Sciatic nerve (tissue), 2 donors: ENCODE measurements at regions not wholly inside any gene's neighbourhood (a gene's known extent, or its start where the extent isn't known, plus 50 kb on each side); places are given as distances from the start of the nearest gene placed in this dataset.

Source experiments
- ATAC-seq: fragments of 200-7000 bp; cut with Tn5 transposase; one replicate; pipeline ENCODE4 v1.9.1; 2020; ENCODE audit warnings: mild to moderate bottlenecking, moderate library complexity
- DNase-seq: peaks from one replicate; pipeline ENCODE4 v3.0.0-alpha.2; 2020; ENCODE audit warnings: low spot score
- intact Hi-C: fragments of 100-400 bp; cut with DNase I; formaldehyde crosslinking; loops from one replicate; pipeline ENCODE4 v1.14.2; 2022
- donor health status: DM: no; HTN: no; CAD: no.
- donor health status: DM: no; HTN: no; CAD: no.

GRCh38 chr12:93061473-93062419 lies 132.7 kb upstream of the EEA1 start:
- ATAC-seq: peak; percentile 40
- DNase-seq: no peak
- intact Hi-C loops: no loop called here

DNA sequence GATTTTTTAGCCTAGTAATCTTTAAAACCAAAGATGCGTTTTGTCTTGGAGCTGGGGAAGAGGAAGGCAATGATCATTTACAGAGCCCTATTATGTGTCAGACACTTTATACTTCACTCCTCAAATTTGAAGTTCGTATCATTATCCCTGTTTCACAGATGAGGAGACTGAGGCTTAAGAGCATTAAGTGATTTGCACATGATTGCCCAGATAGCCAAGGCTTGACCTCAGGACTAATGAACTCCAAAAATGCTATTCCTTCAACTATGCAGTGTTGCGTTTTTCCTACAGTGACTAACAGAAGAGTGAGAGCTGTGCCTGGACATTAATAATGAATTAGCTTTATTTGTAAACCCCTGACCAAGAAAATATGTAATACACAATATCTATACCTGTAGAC lies 136.8 kb upstream of the EEA1 start:
- ATAC-seq: no peak
- no peak for DNase-seq
- intact Hi-C loops: no loop called here

DNA sequence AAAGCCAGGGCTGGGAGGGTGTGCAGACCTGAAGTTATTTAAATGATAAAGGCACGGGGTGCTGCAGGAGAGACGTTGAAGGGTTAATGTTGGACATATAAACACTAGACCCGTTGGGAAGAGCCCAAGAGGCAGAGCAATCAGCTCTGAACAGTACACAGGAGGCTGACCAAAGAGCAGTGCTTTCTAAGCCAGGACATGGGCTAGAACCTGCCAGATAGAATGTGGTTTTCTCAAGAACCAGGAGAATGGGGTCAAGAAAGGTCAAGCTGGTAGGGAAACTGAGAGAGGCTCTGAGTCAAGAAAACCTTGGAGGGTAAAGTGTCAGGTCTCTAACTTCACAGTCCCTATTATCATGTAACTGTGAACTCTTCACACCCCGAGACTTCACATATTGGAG lies 143.2 kb upstream of the EEA1 start:
- ATAC-seq: no peak
- no peak for DNase-seq
- intact Hi-C loops: no loop called here

GRCh38 chr12:93073324-93073723 lies 144.2 kb upstream of the EEA1 start:
- ATAC-seq: no peak
- intact Hi-C loops: no loop called here
- no peak for DNase-seq

DNA sequence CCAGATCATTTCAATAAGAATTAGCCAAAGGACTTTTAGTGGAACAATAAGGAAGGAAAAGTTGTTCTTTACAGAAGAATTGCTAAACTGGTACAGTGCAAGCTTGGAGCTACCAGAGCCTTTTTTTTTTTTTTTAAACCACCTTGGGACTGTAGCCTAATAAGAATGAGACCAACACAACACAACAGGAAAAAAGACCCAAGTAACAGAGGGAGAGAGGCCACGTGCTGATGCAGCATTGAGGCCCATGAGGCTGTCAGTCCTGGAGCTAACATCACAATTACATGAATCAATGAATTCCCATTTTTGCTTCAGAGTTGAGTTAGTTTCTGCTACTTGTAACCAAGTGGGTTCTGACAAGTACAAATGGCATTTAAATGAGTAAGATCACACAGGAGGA lies 149.0 kb upstream of the EEA1 start:
- DNase-seq (no peak), ATAC-seq (no peak)
- intact Hi-C loops: no loop called here

DNA sequence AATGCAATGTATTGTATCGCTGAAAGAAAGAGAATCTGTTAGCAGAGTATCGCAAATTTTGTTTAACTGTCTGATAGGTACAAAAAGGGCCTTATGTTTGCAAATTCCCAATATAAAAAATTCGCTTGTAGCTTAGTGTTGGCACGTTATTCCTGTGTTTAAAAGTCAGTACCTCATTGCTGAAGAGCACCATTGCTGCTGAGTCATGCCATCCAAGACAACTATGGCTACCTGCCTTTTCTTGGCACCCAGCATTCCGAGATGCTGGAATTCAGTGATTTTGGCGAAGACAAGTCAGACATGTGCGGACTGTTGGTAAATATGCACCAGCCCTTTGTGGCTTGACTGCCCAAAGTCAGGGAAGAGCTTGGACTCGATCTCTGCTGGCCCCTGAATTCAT lies 149.5 kb upstream of the EEA1 start:
- intact Hi-C loops: no loop called here
- DNase-seq (no peak), ATAC-seq (no peak)

DNA sequence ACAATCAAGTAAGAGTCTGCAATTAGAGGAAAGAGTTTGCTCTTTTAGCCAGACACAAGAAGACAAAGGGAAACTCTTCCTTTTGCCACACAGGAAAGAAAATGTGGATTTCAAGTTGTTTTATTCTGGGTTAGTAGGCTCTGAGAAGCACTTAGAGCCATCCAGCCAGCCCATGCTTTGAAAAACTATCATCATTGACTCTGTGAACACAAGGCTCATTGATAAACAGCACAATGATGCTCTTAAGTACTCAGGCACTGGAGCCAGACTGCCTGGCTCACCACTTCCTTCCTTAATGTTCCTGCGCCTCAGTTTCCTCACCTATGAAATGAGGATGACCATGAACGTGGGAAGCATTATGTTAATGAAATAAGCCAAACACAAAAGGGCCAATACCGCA lies 150.2 kb upstream of the EEA1 start:
- DNase-seq (no peak), ATAC-seq (no peak)
- intact Hi-C loops: no loop called here

DNA sequence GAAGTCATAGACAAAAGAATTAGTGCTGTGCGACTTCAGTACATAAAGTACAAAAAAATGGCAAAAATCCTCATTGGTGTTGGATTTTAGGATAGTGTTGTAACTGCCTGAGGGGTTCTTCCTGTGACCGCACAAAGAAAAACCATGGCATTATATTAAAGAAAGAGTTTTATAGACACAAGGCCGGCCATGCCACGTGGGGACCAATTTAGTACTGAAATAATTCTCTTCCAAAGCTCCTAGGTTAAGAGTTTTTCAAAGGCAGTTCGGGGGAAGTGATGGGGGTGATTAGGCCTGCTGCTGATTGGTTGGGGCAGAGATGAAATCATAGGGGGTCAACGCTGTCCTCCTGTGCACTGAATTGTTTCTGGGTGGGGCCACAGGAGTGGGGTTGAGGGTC lies 150.9 kb upstream of the EEA1 start:
- ATAC-seq: no peak
- intact Hi-C loops: no loop called here
- DNase-seq: no peak

GRCh38 chr12:93080452-93080851 lies 151.4 kb upstream of the EEA1 start:
- intact Hi-C loops: no loop called here
- ATAC-seq (no peak), DNase-seq (no peak)

- no peak for ATAC-seq
Observed at GRCh38 chr12:93080994-93081809, 152.1 kb upstream of the EEA1 start.

GRCh38 chr12:93081810-93082165 lies 152.7 kb upstream of the EEA1 start:
- intact Hi-C loops: no loop called here
- no peak for DNase-seq
- no peak for ATAC-seq

More at GRCh38 chr12:93080994-93081809, 152.1 kb upstream of the EEA1 start:
- intact Hi-C loops: no loop called here
- no peak for DNase-seq

GRCh38 chr12:93085383-93086287 lies 156.5 kb upstream of the EEA1 start:
- intact Hi-C loops: no loop called here
- DNase-seq (no peak), ATAC-seq (no peak)

DNA sequence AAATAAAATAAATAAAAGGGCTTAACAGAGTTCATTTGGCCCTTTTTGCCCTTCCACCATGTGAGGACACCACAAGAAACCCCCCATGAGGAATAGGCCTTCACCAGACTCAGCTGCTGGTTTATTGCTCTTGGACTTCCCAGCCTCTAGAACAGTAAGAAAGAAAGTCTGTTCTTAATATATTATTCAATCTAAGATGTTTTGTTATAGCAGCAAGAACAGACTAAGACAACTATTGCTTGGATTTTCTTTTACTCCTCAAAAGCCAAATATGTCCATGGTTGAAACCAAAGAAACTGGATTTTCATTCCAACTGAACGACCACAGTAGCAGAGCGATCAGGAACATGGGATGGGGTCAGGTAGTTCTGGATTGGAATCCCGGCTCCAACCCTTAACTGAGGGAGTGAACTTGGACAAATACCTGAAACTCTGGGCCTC lies 157.2 kb upstream of the EEA1 start:
- intact Hi-C loops: no loop called here

GRCh38 chr12:93087840-93088610 lies 158.9 kb upstream of the EEA1 start:
- intact Hi-C loops: no loop called here
- ATAC-seq: no peak
- DNase-seq: no peak

More for the DNA sequence above, 157.2 kb upstream of the EEA1 start:
- no peak for ATAC-seq
- DNase-seq: no peak

GRCh38 chr12:93089805-93090569 lies 160.9 kb upstream of the EEA1 start:
- ATAC-seq (no peak), DNase-seq (no peak)
- intact Hi-C loops: no loop called here

DNA sequence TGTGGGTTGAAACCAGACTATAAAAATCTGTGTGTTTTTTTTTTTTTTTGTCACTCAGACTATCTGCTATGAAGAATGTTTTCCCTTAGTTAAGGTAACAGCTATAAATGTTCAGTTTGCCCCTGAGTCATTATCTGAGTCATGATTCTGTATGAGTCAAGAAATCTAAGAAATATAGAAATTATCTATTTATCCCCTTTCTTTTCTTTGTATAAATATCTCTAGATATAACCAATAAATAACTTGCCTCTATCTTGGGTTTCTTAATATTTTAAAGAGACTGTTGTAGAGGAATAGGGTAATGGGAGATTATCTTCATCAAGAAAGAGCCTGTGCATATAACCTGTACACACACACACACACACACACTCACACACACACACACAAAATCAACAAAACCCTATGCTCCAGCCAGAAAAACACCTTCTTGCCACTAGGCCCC lies 161.7 kb upstream of the EEA1 start:
- intact Hi-C loops: no loop called here
- no peak for ATAC-seq
- DNase-seq: no peak

GRCh38 chr12:93091886-93092648 lies 163.0 kb upstream of the EEA1 start:
- intact Hi-C loops: no loop called here
- ATAC-seq (no peak), DNase-seq (no peak)
